HepG2 (cell line): ENCODE measurements at regions not wholly inside any gene's neighbourhood (a gene's known extent, or its start where the extent isn't known, plus 50 kb on each side); places are given as distances from the start of the nearest gene placed in this dataset.

Source experiments
- ATAC-seq: fragments of 200-7000 bp; cut with Tn5 transposase; 3 replicates; pipeline ENCODE4 v1.9.1; 2020; ENCODE audit warnings: mild to moderate bottlenecking, moderate library complexity
- BruUV-seq: library from RNA; stranded (reverse); fragments of 400-500 nt; replicated peaks from 2 replicates; lab custom pipeline; 2021; lab: Mats Ljungman, UMichigan
- CTCF ChIA-PET: fragments of 300-600 bp; formaldehyde crosslinking; extraction: SDS; loops from one replicate; lab custom pipeline; 2021; ENCODE audit warnings: low total read pairs, inconsistent platforms, low intra/inter-chr PET ratio; lab: Yijun Ruan, JAX
- POLR2A ChIA-PET: fragments of 350-600 bp; sonication (Branson Sonifier 250); formaldehyde crosslinking; loops from one replicate; lab custom pipeline; 2020; ENCODE audit warnings: antibody characterized with exemption, inconsistent platforms; lab: Yijun Ruan, JAX
- DNase-seq: peaks from one replicate; pipeline ENCODE4 v3.0.0-alpha.2; 2015; ENCODE audit warnings: low spot score
- FAIRE-seq: peaks from 3 replicates; lab custom pipeline; 2011; peaks lifted over from hg19 to GRCh38; lab: Jason Lieb, UNC
- H2AFZ ChIP-seq: one replicate; pipeline ENCODE4 v1.6.1; 2011; ENCODE audit warnings: low read length, inconsistent platforms
- H3K27ac ChIP-seq: fragments of 300-600 bp; 3 replicates; pipeline ENCODE4 v1.8.0; 2011; ENCODE audit warnings: mixed run types, mild to moderate bottlenecking, mixed read lengths, low read length, inconsistent platforms; ENCODE audit not compliant: insufficient read depth; ENCODE audit errors: extremely low read length
- H3K27me3 ChIP-seq, 2 experiments: fragments of 200-600 bp in 1 of 2; 2 replicates in 1 of 2; 3 replicates in 1 of 2; pipeline versions ENCODE4 v1.6.0 to v1.8.0; 2011; ENCODE audit warnings: low read length in 2 of 2, mild to moderate bottlenecking in 2 of 2, moderate library complexity in 2 of 2, inconsistent platforms in 1 of 2; ENCODE audit not compliant: insufficient read depth in 2 of 2, control insufficient read depth in 1 of 2
- H3K36me3 ChIP-seq, 2 experiments: fragments of 200-600 bp in 1 of 2; replicated peaks in 1 of 2; 2 replicates in 1 of 2; 3 replicates in 1 of 2; pipeline versions ENCODE4 v1.5.1 to v1.8.0; 2011; ENCODE audit warnings: low read length in 2 of 2, inconsistent platforms in 1 of 2; ENCODE audit not compliant: insufficient read depth in 2 of 2, control insufficient read depth in 1 of 2
- H3K4me1 ChIP-seq: 2 replicates; pipeline ENCODE4 v1.5.1; 2012; ENCODE audit warnings: low read length, inconsistent platforms; ENCODE audit not compliant: insufficient read depth
- H3K4me2 ChIP-seq: 2 replicates; pipeline ENCODE4 v1.6.0; 2011; ENCODE audit warnings: low read depth, low read length, inconsistent platforms
- H3K4me3 ChIP-seq, 3 experiments: fragments of 200-600 bp in 1 of 3; sonication (generic), shearing (Covaris generic) in 1 of 3; replicated peaks in 1 of 3; 2 replicates each; pipeline ENCODE4 v1.5.1; 2011 to 2016; ENCODE audit warnings: low read length in 3 of 3, inconsistent platforms in 2 of 3, low read depth in 2 of 3, mild to moderate bottlenecking in 2 of 3, control low read depth in 1 of 3, mixed read lengths in 1 of 3; ENCODE audit not compliant: insufficient read depth in 1 of 3
- H3K79me2 ChIP-seq: one replicate; pipeline ENCODE4 v1.6.1; 2011; ENCODE audit warnings: low read length, inconsistent platforms; ENCODE audit not compliant: insufficient read depth
- H3K9ac ChIP-seq: 2 replicates; pipeline ENCODE4 v1.6.0; 2011; ENCODE audit warnings: mild to moderate bottlenecking, low read depth, low read length, inconsistent platforms; ENCODE audit not compliant: insufficient read depth
- H3K9me3 ChIP-seq: 2 replicates; pipeline ENCODE4 v1.5.1; 2012; ENCODE audit warnings: mild to moderate bottlenecking, low read length
- H4K20me1 ChIP-seq: 2 replicates; pipeline ENCODE4 v1.6.0; 2011; ENCODE audit warnings: inconsistent platforms, mild to moderate bottlenecking, low read length, moderate library complexity; ENCODE audit not compliant: insufficient read depth
- CERS6 ChIP-seq: sonication (generic); formaldehyde crosslinking; IDR thresholded peaks from 2 replicates; pipeline ENCODE4 v1.5.0; 2020; ENCODE audit warnings: missing genetic modification reagents
- JUNB ChIP-seq: sonication (generic); formaldehyde crosslinking; IDR thresholded peaks from 2 replicates; pipeline ENCODE4 v1.8.0; 2022; ENCODE audit warnings: missing genetic modification reagents, mild to moderate bottlenecking, borderline replicate concordance
- MBNL3 ChIP-seq: fragments of 250-450 bp; sonication (Bioruptor Pico); conservative IDR thresholded peaks from 2 replicates; pipeline ENCODE4 v1.8.0; 2022; ENCODE audit warnings: mild to moderate bottlenecking, inconsistent platforms
- ONECUT2 ChIP-seq: sonication (generic); formaldehyde crosslinking; IDR thresholded peaks from 2 replicates; pipeline ENCODE4 v1.4.0; 2020; ENCODE audit warnings: missing genetic modification reagents
- PBX3 ChIP-seq: sonication (generic); formaldehyde crosslinking; IDR thresholded peaks from 2 replicates; pipeline ENCODE4 v1.8.1; 2023; ENCODE audit warnings: missing genetic modification reagents, inconsistent platforms, borderline replicate concordance
- POLR2A ChIP-seq, 2 experiments: IDR thresholded peaks; 2 replicates each; pipeline ENCODE4 v1.6.1; 2011; ENCODE audit warnings: low read depth in 2 of 2, low read length in 2 of 2, mild to moderate bottlenecking in 1 of 2, moderate library complexity in 1 of 2; ENCODE audit not compliant: insufficient read depth in 1 of 2
- PTBP1 ChIP-seq: fragments of 200-400 bp; formaldehyde crosslinking; IDR thresholded peaks from 2 replicates; pipeline ENCODE4 v1.6.1; 2018; ENCODE audit warnings: low read length, low read depth; ENCODE audit not compliant: poor library complexity, severe bottlenecking
- SMC3 ChIP-seq: IDR thresholded peaks from 2 replicates; pipeline ENCODE4 v1.6.1; 2011; ENCODE audit warnings: low read length, improper control_type of control experiment
- TEAD3 ChIP-seq: optimal IDR thresholded peaks from 2 replicates; pipeline ENCODE3; 2016; ENCODE audit warnings: borderline replicate concordance
- ZBTB25 ChIP-seq: IDR thresholded peaks from 2 replicates; pipeline ENCODE4 v1.6.1; 2018; ENCODE audit warnings: missing genetic modification reagents
- ZNF274 ChIP-seq: sonication (generic); formaldehyde crosslinking; IDR thresholded peaks from 2 replicates; pipeline ENCODE4 v1.5.1; 2020; ENCODE audit warnings: mild to moderate bottlenecking, missing genetic modification reagents
- ZNF34 ChIP-seq: sonication (generic); formaldehyde crosslinking; IDR thresholded peaks from 2 replicates; pipeline ENCODE4 v1.4.0; 2020; ENCODE audit warnings: mild to moderate bottlenecking, missing genetic modification reagents, borderline replicate concordance
- ZNF367 ChIP-seq: sonication (generic); formaldehyde crosslinking; IDR thresholded peaks from 2 replicates; pipeline ENCODE4 v1.4.0; 2020; ENCODE audit warnings: missing genetic modification reagents, borderline replicate concordance
- ZNF432 ChIP-seq: sonication (generic); formaldehyde crosslinking; IDR thresholded peaks from 2 replicates; pipeline ENCODE4 v1.5.0; 2020; ENCODE audit warnings: missing genetic modification reagents, mild to moderate bottlenecking, borderline replicate concordance
- ZNF556 ChIP-seq: sonication (generic); formaldehyde crosslinking; IDR thresholded peaks from 2 replicates; pipeline ENCODE4 v1.4.0; 2020; ENCODE audit warnings: mild to moderate bottlenecking, missing genetic modification reagents, borderline replicate concordance
- ZNF614 ChIP-seq: IDR thresholded peaks from 2 replicates; pipeline ENCODE4 v1.6.1; 2018; ENCODE audit warnings: missing biosample characterization, missing genetic modification reagents, inconsistent platforms, borderline replicate concordance
- ZNF672 ChIP-seq: sonication (generic); formaldehyde crosslinking; IDR thresholded peaks from 2 replicates; pipeline ENCODE4 v1.8.1; 2022; ENCODE audit warnings: missing genetic modification reagents
- ZSCAN9 ChIP-seq: IDR thresholded peaks from 2 replicates; pipeline ENCODE4 v1.6.1; 2016; ENCODE audit warnings: borderline replicate concordance
- WGBS: methylation state at CpG from one replicate; pipeline ENCODE4 v1.1.6; 2017; ENCODE audit warnings: low lambda C conversion rate; 5-methylcytosine and 5-hydroxymethylcytosine counted together
- in situ Hi-C: cut with HindIII; loops from 2 replicates; pipeline ENCODE4 v1.10.0; 2017; ENCODE audit warnings: low pct_unique_long_range_greater_than_20kb; ENCODE audit not compliant: extremely low pct_ligation_motif_present
- intact Hi-C: fragments of 100-400 bp; cut with micrococcal nuclease; formaldehyde crosslinking; loops from one replicate; pipeline ENCODE4 v1.10.0; 2022; ENCODE audit not compliant: unreplicated experiment

- peaks cover 22% of the 10 kb centered on the region for H3K9me3 ChIP-seq
- no peak overlapping the region for H3K4me3 ChIP-seq
- no peak for FAIRE-seq
- no peak for ATAC-seq
- POLR2A ChIA-PET = no interaction called here
- H3K9ac ChIP-seq = no peak overlapping the region
- H3K79me2 ChIP-seq = no peaks in the 10 kb centered on the region
- no peak for DNase-seq
- no peaks in the 10 kb centered on the region for H4K20me1 ChIP-seq
- intact Hi-C loops (no loop called here), in situ Hi-C loops (no loop called here)
- H3K27me3 ChIP-seq = no peaks in the 10 kb centered on the region; a peak in 1 of 5 replicates
- no peaks in the 10 kb centered on the region for H3K4me1 ChIP-seq
- no peak overlapping the region for H3K27ac ChIP-seq
- TF ChIP-seq TEAD3 (no peak), ZNF367 (CRISPR knock-in tag) (no peak), PBX3 (no peak), CERS6 (no peak), MBNL3 (CRISPR knock-in tag) (no peak), POLR2A (IDR thresholded peaks at IDR 0.05; ENCODE audit: insufficient read depth in 1 of 2, low read depth in 2 of 2, low read length in 2 of 2) (no peak), SMC3 (no peak), ZNF614 (CRISPR knock-in tag) (no peak), ONECUT2 (CRISPR knock-in tag) (no peak), ZNF556 (no peak), JUNB (CRISPR knock-in tag) (no peak), ZNF672 (CRISPR knock-in tag) (no peak), ZSCAN9 (CRISPR knock-in tag) (no peak), ZNF432 (no peak), ZNF34 (CRISPR knock-in tag) (no peak), ZNF274 (CRISPR knock-in tag) (no peak), PTBP1 (no peak), ZBTB25 (CRISPR knock-in tag) (no peak)
- BruUV-seq = no TSS peak
- no peak overlapping the region for H3K4me2 ChIP-seq
- H3K36me3 ChIP-seq = no peaks in the 10 kb centered on the region
- 14% methylated on average over 3 of the region's 3 CpGs for WGBS
- no peak overlapping the region for H2AFZ ChIP-seq
- CTCF ChIA-PET = no interaction called here
These were observed 833.5 kb downstream of the XPNPEP1 start for GRCh38 chr10:109089779-109090178.
